Breast epithelium (tissue), 3 donors: ENCODE measurements at regions not wholly inside any gene's neighbourhood (a gene's known extent, or its start where the extent isn't known, plus 50 kb on each side); places are given as distances from the start of the nearest gene placed in this dataset.

Source experiments
- CTCF ChIP-seq, 3 donors: fragments of 450-650 bp; IDR thresholded peaks; one replicate each; pipeline ENCODE4 v1.5.1; 2016 to 2017; ENCODE audit warnings: antibody characterized with exemption in 3 of 3, mild to moderate bottlenecking in 3 of 3, moderate library complexity in 3 of 3
- POLR2A ChIP-seq: fragments of 450-650 bp; IDR thresholded peaks from one replicate; pipeline ENCODE4 v1.6.1; 2016; ENCODE audit warnings: antibody characterized with exemption, mild to moderate bottlenecking, moderate library complexity

DNA sequence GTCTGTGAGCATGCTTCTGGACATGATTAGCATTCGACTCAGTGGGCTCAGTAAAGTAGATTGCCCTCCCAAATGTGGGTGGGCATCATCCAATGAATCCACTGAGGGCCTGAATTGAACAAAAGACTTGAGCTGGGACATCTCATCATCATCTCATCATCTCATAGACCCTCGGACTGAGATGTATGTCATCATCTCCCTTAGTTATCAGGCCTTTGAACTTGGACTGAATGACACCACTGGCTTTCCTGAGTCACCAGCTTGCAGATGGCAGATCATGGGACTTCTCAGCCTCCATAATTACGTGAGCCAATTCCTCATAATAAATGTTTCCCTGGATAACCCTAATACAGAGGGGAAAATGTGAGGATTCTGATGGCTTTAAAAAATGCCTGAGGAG lies 128.3 kb upstream of the LSM8 start:
- TF ChIP-seq CTCF (IDR thresholded peaks at IDR 0.05) (no peak), POLR2A (no peak)
